IMR-90 (cell line): ENCODE measurements at regions not wholly inside any gene's neighbourhood (a gene's known extent, or its start where the extent isn't known, plus 50 kb on each side); places are given as distances from the start of the nearest gene placed in this dataset.

Experiments used
- ATAC-seq: fragments of 200-7000 bp; cut with Tn5 transposase; 2 replicates; pipeline ENCODE4 v1.9.1; 2020; ENCODE audit warnings: low read depth, mild to moderate bottlenecking, moderate library complexity
- BruUV-seq: library from RNA; stranded (reverse); fragments of 400-500 nt; replicated peaks from 2 replicates; lab custom pipeline; 2021; lab: Mats Ljungman, UMichigan
- CTCF ChIA-PET: fragments of 300-600 bp; formaldehyde crosslinking; extraction: SDS; loops from one replicate; lab custom pipeline; 2021; ENCODE audit warnings: antibody characterized with exemption; lab: Yijun Ruan, JAX
- POLR2A ChIA-PET: fragments of 300-600 bp; sonication (Branson Sonifier 250); formaldehyde crosslinking; loops from one replicate; lab custom pipeline; 2022; ENCODE audit warnings: antibody characterized with exemption; ENCODE audit not compliant: unreplicated experiment; lab: Charles Lee
- DNase-seq: peaks from one replicate; pipeline ENCODE4 v3.0.0; 2013
- H2AFZ ChIP-seq: replicated peaks from 2 replicates; pipeline ENCODE3; 2013; ENCODE audit warnings: low read length, mild to moderate bottlenecking; ENCODE audit not compliant: poor library complexity
- H2AK5ac ChIP-seq: 2 replicates; pipeline ENCODE4 v1.6.1; 2013; ENCODE audit warnings: low read depth, low read length, inconsistent platforms
- H2AK9ac ChIP-seq: replicated peaks from 2 replicates; pipeline ENCODE3; 2013; ENCODE audit warnings: mild to moderate bottlenecking, low read depth, low read length, moderate library complexity; ENCODE audit not compliant: poor library complexity
- H2BK120ac ChIP-seq: 2 replicates; pipeline ENCODE4 v1.6.1; 2013; ENCODE audit warnings: low read depth, low read length, inconsistent platforms
- H2BK15ac ChIP-seq: 3 replicates; pipeline ENCODE4 v1.6.1; 2013; ENCODE audit warnings: low read depth, low read length, inconsistent platforms
- H2BK20ac ChIP-seq: 2 replicates; pipeline ENCODE4 v1.6.1; 2013; ENCODE audit warnings: low read depth, mild to moderate bottlenecking, inconsistent platforms, low read length, moderate library complexity
- H2BK5ac ChIP-seq: 2 replicates; pipeline ENCODE4 v1.6.1; 2013; ENCODE audit warnings: mild to moderate bottlenecking, low read depth, low read length, inconsistent platforms; ENCODE audit not compliant: poor library complexity, severe bottlenecking
- H3K14ac ChIP-seq: replicated peaks from 2 replicates; pipeline ENCODE4 v1.6.1; 2013; ENCODE audit warnings: low read depth, low read length, inconsistent platforms
- H3K18ac ChIP-seq: 2 replicates; pipeline ENCODE4 v1.6.1; 2013; ENCODE audit warnings: low read depth, low read length, control low read depth
- H3K23ac ChIP-seq: 2 replicates; pipeline ENCODE4 v1.6.1; 2013; ENCODE audit warnings: low read depth, low read length, inconsistent platforms
- H3K27ac ChIP-seq: 2 replicates; pipeline ENCODE4 v1.5.1; 2013; ENCODE audit warnings: mild to moderate bottlenecking, control low read depth, low read length; ENCODE audit not compliant: insufficient read depth
- H3K27me3 ChIP-seq: 2 replicates; pipeline ENCODE4 v1.6.1; 2013; ENCODE audit warnings: low read length; ENCODE audit not compliant: control insufficient read depth, insufficient read depth
- H3K36me3 ChIP-seq: 2 replicates; pipeline ENCODE4 v1.6.1; 2013; ENCODE audit warnings: low read length, mixed read lengths; ENCODE audit not compliant: control insufficient read depth, insufficient read depth
- H3K4ac ChIP-seq: 2 replicates; pipeline ENCODE4 v1.6.1; 2013; ENCODE audit warnings: low read depth, low read length, inconsistent platforms
- H3K4me1 ChIP-seq: 2 replicates; pipeline ENCODE4 v1.6.1; 2013; ENCODE audit warnings: low read length, mixed read lengths; ENCODE audit not compliant: control insufficient read depth, insufficient read depth
- H3K4me2 ChIP-seq: 2 replicates; pipeline ENCODE4 v1.6.1; 2013; ENCODE audit warnings: low read depth, mild to moderate bottlenecking, control low read depth, low read length, moderate library complexity
- H3K4me3 ChIP-seq: 2 replicates; pipeline ENCODE4 v1.5.1; 2013; ENCODE audit warnings: low read depth, mild to moderate bottlenecking, control low read depth, low read length, moderate library complexity; ENCODE audit not compliant: insufficient read depth
- H3K56ac ChIP-seq: 2 replicates; pipeline ENCODE4 v1.6.1; 2013; ENCODE audit warnings: low read length, inconsistent platforms; ENCODE audit not compliant: insufficient read depth; ENCODE audit errors: extremely low read depth
- H3K79me1 ChIP-seq, 2 experiments: 2 replicates each; pipeline ENCODE4 v1.6.1; 2013; ENCODE audit warnings: low read length in 2 of 2, inconsistent platforms in 1 of 2, low read depth in 1 of 2
- H3K9ac ChIP-seq: 2 replicates; pipeline ENCODE4 v1.6.1; 2013; ENCODE audit warnings: low read depth, low read length, control low read depth
- H3K9me1 ChIP-seq: 2 replicates; pipeline ENCODE4 v1.6.1; 2013; ENCODE audit warnings: low read length, inconsistent platforms; ENCODE audit not compliant: insufficient read depth
- H3K9me3 ChIP-seq: 2 replicates; pipeline ENCODE4 v1.6.1; 2013; ENCODE audit warnings: low read length; ENCODE audit not compliant: control insufficient read depth, insufficient read depth
- H4K20me1 ChIP-seq: 2 replicates; pipeline ENCODE4 v1.6.1; 2013; ENCODE audit warnings: low read length, inconsistent platforms; ENCODE audit not compliant: insufficient read depth
- H4K5ac ChIP-seq: 2 replicates; pipeline ENCODE4 v1.6.1; 2013; ENCODE audit warnings: mild to moderate bottlenecking, low read depth, low read length, control low read depth
- H4K8ac ChIP-seq, 2 experiments: 2 replicates each; pipeline ENCODE4 v1.6.1; 2013; ENCODE audit warnings: low read depth in 2 of 2, low read length in 2 of 2, control low read depth in 1 of 2, inconsistent platforms in 1 of 2
- H4K91ac ChIP-seq: 2 replicates; pipeline ENCODE4 v1.6.1; 2013; ENCODE audit warnings: low read depth, low read length, inconsistent platforms; ENCODE audit not compliant: insufficient read depth
- CEBPB ChIP-seq: IDR thresholded peaks from 2 replicates; pipeline ENCODE4 v1.6.1; 2012; ENCODE audit warnings: low read depth, low read length, improper control_type of control experiment
- CHD1 ChIP-seq: IDR thresholded peaks from 2 replicates; pipeline ENCODE4 v1.6.1; 2012; ENCODE audit warnings: low read depth, low read length, improper control_type of control experiment
- CTCF ChIP-seq: conservative IDR thresholded peaks from 2 replicates; pipeline ENCODE4 v1.5.1; 2012; ENCODE audit warnings: mild to moderate bottlenecking, low read depth, low read length, improper control_type of control experiment
- FOS ChIP-seq: fragments of 150-350 bp; IDR thresholded peaks from 2 replicates; pipeline ENCODE4 v1.6.1; 2016; ENCODE audit warnings: low read depth, low read length
- MAFK ChIP-seq: IDR thresholded peaks from 2 replicates; pipeline ENCODE4 v1.6.1; 2012; ENCODE audit warnings: low read depth, low read length, improper control_type of control experiment
- MAZ ChIP-seq: IDR thresholded peaks from 2 replicates; pipeline ENCODE4 v1.6.1; 2012; ENCODE audit warnings: low read depth, mild to moderate bottlenecking, low read length, improper control_type of control experiment, moderate library complexity, borderline replicate concordance
- MXI1 ChIP-seq: IDR thresholded peaks from 2 replicates; pipeline ENCODE4 v1.6.1; 2012; ENCODE audit warnings: low read depth, mild to moderate bottlenecking, low read length, moderate library complexity, borderline replicate concordance
- NFE2L2 ChIP-seq: fragments of 150-350 bp; IDR thresholded peaks from 2 replicates; pipeline ENCODE4 v1.6.1; 2016; ENCODE audit warnings: low read depth, mild to moderate bottlenecking, low read length
- POLR2A ChIP-seq: IDR thresholded peaks from 2 replicates; pipeline ENCODE4 v1.6.1; 2012; ENCODE audit warnings: mild to moderate bottlenecking, low read depth, low read length
- RAD21 ChIP-seq: IDR thresholded peaks from 2 replicates; pipeline ENCODE4 v1.6.1; 2012; ENCODE audit warnings: low read length, improper control_type of control experiment
- RCOR1 ChIP-seq: IDR thresholded peaks from 2 replicates; pipeline ENCODE4 v1.6.1; 2012; ENCODE audit warnings: mild to moderate bottlenecking, low read length, improper control_type of control experiment; ENCODE audit not compliant: insufficient replicate concordance
- RFX5 ChIP-seq: IDR thresholded peaks from 2 replicates; pipeline ENCODE4 v1.8.0; 2012; ENCODE audit warnings: low read depth, mild to moderate bottlenecking, low read length, moderate library complexity
- SMC3 ChIP-seq: fragments of 150-350 bp; IDR thresholded peaks from 2 replicates; pipeline ENCODE4 v1.6.1; 2016; ENCODE audit warnings: low read depth, mild to moderate bottlenecking, antibody characterized with exemption, low read length, moderate library complexity
- USF2 ChIP-seq: fragments of 150-350 bp; IDR thresholded peaks from 2 replicates; pipeline ENCODE4 v1.6.1; 2017; ENCODE audit warnings: mild to moderate bottlenecking, antibody characterized with exemption, low read length, low read depth
- WGBS, 2 experiments: methylation state at CpG; one replicate each; pipeline versions ENCODE4 v1.1.5 to v1.1.7; 2013; ENCODE audit warnings: missing lambda C conversion rate in 2 of 2; ENCODE audit not compliant: insufficient read length in 1 of 2; ENCODE audit errors: extremely low coverage in 2 of 2; 5-methylcytosine and 5-hydroxymethylcytosine counted together
- dilution Hi-C: fragments of 300-500 bp; cut with HindIII; formaldehyde crosslinking; loops from one replicate; pipeline ENCODE4 v1.14.3; 2018; ENCODE audit warnings: low sequenced_read_pairs; ENCODE audit not compliant: unreplicated experiment
- in situ Hi-C: fragments of 300-500 bp; cut with MboI; formaldehyde crosslinking; loops from 3 replicates; pipeline ENCODE4 v1.14.3; 2019; ENCODE audit warnings: low sequenced_read_pairs, inconsistent platforms, mixed read lengths
- intact Hi-C: fragments of 100-400 bp; cut with micrococcal nuclease; formaldehyde crosslinking; loops from 2 replicates; pipeline ENCODE4 v1.10.0; 2022

DNA sequence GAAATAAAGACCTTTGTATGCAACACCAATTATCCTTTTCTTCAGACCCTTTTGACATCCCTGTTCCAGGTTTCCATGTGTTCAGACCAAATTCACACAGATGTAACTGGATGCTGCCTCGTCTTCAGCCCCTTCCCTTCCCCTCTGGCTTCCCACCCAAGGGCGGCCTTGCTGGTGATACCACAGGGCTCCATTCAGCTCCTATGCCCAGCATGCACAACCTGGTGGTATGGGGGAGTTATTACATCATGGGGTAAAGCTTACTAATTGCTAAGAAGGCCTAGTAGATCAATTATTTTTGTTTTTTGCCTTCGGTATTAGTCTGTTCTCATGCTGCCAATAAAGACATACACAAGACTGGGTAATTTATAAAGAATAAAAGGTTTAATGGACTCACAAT is 317.0 kb upstream of the CXXC4 start:
- intact Hi-C loops: no loop called here

More for the DNA sequence above, 317.0 kb upstream of the CXXC4 start:
- no peak overlapping the region for H2AK9ac ChIP-seq
- no peak overlapping the region for H3K56ac ChIP-seq
- H2BK120ac ChIP-seq: no peak overlapping the region
- ChIA-PET CTCF (no interaction called here), POLR2A (no interaction called here)
- no peak overlapping the region for H3K23ac ChIP-seq
- H3K27ac ChIP-seq: no peak overlapping the region
- H4K5ac ChIP-seq: no peak overlapping the region
- BruUV-seq: no TSS peak
- no peak overlapping the region for H3K4ac ChIP-seq
- no peak overlapping the region for H4K91ac ChIP-seq
- no peak overlapping the region for H3K4me2 ChIP-seq
- in situ Hi-C loops (no loop called here), dilution Hi-C loops (no loop called here)
- no peaks in the 10 kb centered on the region for H3K4me1 ChIP-seq
- H2BK5ac ChIP-seq: no peak overlapping the region
- H3K9me3 ChIP-seq: no peaks in the 10 kb centered on the region
- no peak overlapping the region for H2BK20ac ChIP-seq
- no peak overlapping the region for H2AFZ ChIP-seq
- no peak overlapping the region for H4K8ac ChIP-seq
- no peaks in the 10 kb centered on the region for H3K79me1 ChIP-seq
- H3K9me1 ChIP-seq: no peaks in the 10 kb centered on the region
- H3K14ac ChIP-seq: no peak overlapping the region
- DNase-seq: no peak
- no peak overlapping the region for H2AK5ac ChIP-seq
- no peak overlapping the region for H2BK15ac ChIP-seq
- no peaks in the 10 kb centered on the region for H4K20me1 ChIP-seq
- no peaks in the 10 kb centered on the region for H3K36me3 ChIP-seq
- H3K18ac ChIP-seq: no peak overlapping the region
- no peaks in the 10 kb centered on the region for H3K27me3 ChIP-seq
- TF ChIP-seq USF2 (no peak), CEBPB (no peak), RAD21 (no peak), NFE2L2 (no peak), MAZ (no peak), MAFK (no peak), RCOR1 (no peak), CHD1 (no peak), SMC3 (no peak), POLR2A (no peak), CTCF (no peak), MXI1 (no peak), FOS (no peak), RFX5 (no peak)
- no peak overlapping the region for H3K4me3 ChIP-seq
- no peak for ATAC-seq
- H3K9ac ChIP-seq: no peak overlapping the region
- whole genome bisulfite sequencing, 2 experiments: no CpG with 5 or more reads among the region's 3 CpGs
